Motor neuron (in vitro differentiated cells): ENCODE measurements at regions not wholly inside any gene's neighbourhood (a gene's known extent, or its start where the extent isn't known, plus 50 kb on each side); places are given as distances from the start of the nearest gene placed in this dataset.

Experiments used
- ATAC-seq, 8 experiments: fragments of 200-7000 bp; cut with Tn5 transposase; replicated peaks in 6 of 8; 2 replicates each; pipeline ENCODE4 v1.8.0; 2021; ENCODE audit warnings: mild to moderate bottlenecking in 8 of 8, moderate library complexity in 8 of 8
- H3K27ac ChIP-seq, 2 donors: fragments of 250-450 bp; sonication (Bioruptor Pico); 2 replicates each; pipeline ENCODE4 v1.9.0; 2021; ENCODE audit warnings: antibody characterized with exemption in 2 of 2, mild to moderate bottlenecking in 2 of 2, moderate library complexity in 1 of 2
- H3K4me1 ChIP-seq, 2 donors: fragments of 250-450 bp; sonication (Bioruptor Pico); replicated peaks in 1 of 2; 2 replicates each; pipeline ENCODE4 v1.6.1; 2021; ENCODE audit warnings: antibody characterized with exemption in 2 of 2, mild to moderate bottlenecking in 2 of 2, moderate library complexity in 1 of 2
- H3K4me3 ChIP-seq, 5 donors: fragments of 250-450 bp; sonication (Bioruptor Pico); 2 replicates each; pipeline ENCODE4 v1.9.0; 2021; ENCODE audit warnings: antibody characterized with exemption in 5 of 5, mild to moderate bottlenecking in 5 of 5, moderate library complexity in 4 of 5
- WGBS, 10 experiments: fragments of 450-650 bp; shearing (Covaris generic); methylation state at CpG; one replicate each; pipeline ENCODE4 v1.0.0; 2022; 5-methylcytosine and 5-hydroxymethylcytosine counted together
- in situ Hi-C, 9 experiments: fragments of 400-800 bp; cut with MboI; loops; one replicate each; pipeline ENCODE4 v1.15.0; 2021; ENCODE audit warnings: low sequenced_read_pairs in 9 of 9, low pct_unique_long_range_greater_than_20kb in 2 of 9; ENCODE audit not compliant: unreplicated experiment in 9 of 9

GRCh38 chr9:86663905-86664304 is 283.4 kb downstream of the GAS1 start:
- H3K27ac ChIP-seq, result no peak overlapping the region
- ATAC-seq, result no peak
- WGBS, 10 experiments, result 67 to 100% (median 90%) methylated on average over 1 to 2 of the region's 2 CpGs; no CpG with 5 or more reads in 1 of the 10 experiments
- H3K4me1 ChIP-seq, result no peaks in the 10 kb centered on the region
- no peak overlapping the region for H3K4me3 ChIP-seq
- in situ Hi-C loops, result loop anchor here in 1 of 9 experiments (25.0 kb wide), 1 partner anchor 273 kb away; the partner anchor contains the start of gene GAS1

GRCh38 chr9:86662890-86663468 is 284.3 kb downstream of the GAS1 start:
- in situ Hi-C loops, result loop anchor here in 1 of 9 experiments (25.0 kb wide), 1 partner anchor 274 kb away; the partner anchor contains the start of gene GAS1
- 17 to 100% (median 83%) methylated on average over 1 to 2 of the region's 2 CpGs; no CpG with 5 or more reads in 3 of the 10 experiments for WGBS, 10 experiments

GRCh38 chr9:86660146-86660943 is 287.0 kb downstream of the GAS1 start:
- H3K4me3 ChIP-seq, result no peak overlapping the region
- in situ Hi-C loops, result loop anchor here in 1 of 9 experiments (25.0 kb wide), 1 partner anchor 277 kb away; the partner anchor contains the start of gene GAS1
- no peak overlapping the region for H3K27ac ChIP-seq
- no peaks in the 10 kb centered on the region for H3K4me1 ChIP-seq
- WGBS, 10 experiments, result 39 to 91% (median 74%) methylated on average over 1 to 6 of the region's 7 CpGs; no CpG with 5 or more reads in 2 of the 10 experiments
- ATAC-seq, result peak in 3 of 8 experiments; percentile 97 to 98 (median 98)

More at GRCh38 chr9:86662890-86663468, 284.3 kb downstream of the GAS1 start:
- H3K27ac ChIP-seq, result no peak overlapping the region
- H3K4me1 ChIP-seq, result no peaks in the 10 kb centered on the region
- ATAC-seq, result no peak
- H3K4me3 ChIP-seq, result no peak overlapping the region

- 46 to 93% (median 65%) methylated on average over 1 to 3 of the region's 3 CpGs; no CpG with 5 or more reads in 1 of the 10 experiments for WGBS, 10 experiments
- Histone ChIP-seq H3K4me1 (no peaks in the 10 kb centered on the region), H3K4me3 (no peak overlapping the region), H3K27ac (no peak overlapping the region)
- peak in 1 of 8 experiments; percentile 20 for ATAC-seq
- in situ Hi-C loops, result loop anchor here in 1 of 9 experiments (25.0 kb wide), 1 partner anchor 278 kb away; the partner anchor contains the start of gene GAS1
Measured at GRCh38 chr9:86659413-86660046, 287.8 kb downstream of the GAS1 start.

- Histone ChIP-seq H3K4me3 (no peak overlapping the region), H3K27ac (no peak overlapping the region), H3K4me1 (no peaks in the 10 kb centered on the region)
- in situ Hi-C loops, result loop anchor here in 1 of 9 experiments (25.0 kb wide), 1 partner anchor 282 kb away; the partner anchor contains the start of gene GAS1
- no peak for ATAC-seq
Measured at GRCh38 chr9:86655147-86655546, 292.2 kb downstream of the GAS1 start.

GRCh38 chr9:86653466-86653865 is 293.8 kb downstream of the GAS1 start:
- no peak overlapping the region for H3K4me3 ChIP-seq
- H3K27ac ChIP-seq, result no peak overlapping the region
- no peaks in the 10 kb centered on the region for H3K4me1 ChIP-seq
- 39 to 100% (median 62%) methylated on average over 1 to 3 of the region's 3 CpGs; no CpG with 5 or more reads in 2 of the 10 experiments for WGBS, 10 experiments
- ATAC-seq, result no peak
- in situ Hi-C loops, result loop anchor here in 1 of 9 experiments (25.0 kb wide), 1 partner anchor 284 kb away; the partner anchor contains the start of gene GAS1

- ATAC-seq, result no peak
- Histone ChIP-seq H3K4me1 (no peaks in the 10 kb centered on the region), H3K4me3 (no peak overlapping the region), H3K27ac (no peak overlapping the region)
- in situ Hi-C loops, result loop anchor here in 1 of 9 experiments (25.0 kb wide), 1 partner anchor 285 kb away; the partner anchor contains the start of gene GAS1
- 0 to 90% (median 65%) methylated on average over 2 of the region's 2 CpGs; no CpG with 5 or more reads in 4 of the 10 experiments for WGBS, 10 experiments
Measured at GRCh38 chr9:86652736-86653135, 294.6 kb downstream of the GAS1 start.

- Histone ChIP-seq H3K27ac (no peak overlapping the region), H3K4me3 (no peak overlapping the region), H3K4me1 (peaks cover 0 to 2% of the 10 kb centered on the region in 2 donors)
- no peak for ATAC-seq
- in situ Hi-C loops, result loop anchor here in 3 of 9 experiments (25.0 kb wide), 4 partner anchors 137 to 687 kb away; partner anchors contain the start of gene GAS1 (in 2 of the 3)
- 48 to 100% (median 81%) methylated on average over 3 to 4 of the region's 4 CpGs; no CpG with 5 or more reads in 1 of the 10 experiments for WGBS, 10 experiments
Measured at GRCh38 chr9:86649913-86650312, 295.7 kb upstream of the TUT7 start.

GRCh38 chr9:86648828-86649170 is 294.6 kb upstream of the TUT7 start:
- H3K4me1 ChIP-seq, result peaks cover 6% of the 10 kb centered on the region in 2 donors
- in situ Hi-C loops, result loop anchor here in 2 of 9 experiments (25.0 kb wide), 4 partner anchors 139 to 689 kb away; partner anchors contain the start of gene GAS1 (in 1 of the 2)

GRCh38 chr9:86648156-86648827 is 294.1 kb upstream of the TUT7 start:
- Histone ChIP-seq H3K4me1 (peaks cover 6% of the 10 kb centered on the region in 2 donors), H3K4me3 (no peak overlapping the region), H3K27ac (no peak overlapping the region)
- WGBS, 10 experiments, result 80 to 100% (median 97%) methylated on average over 1 to 4 of the region's 4 CpGs
- in situ Hi-C loops, result loop anchor here in 2 of 9 experiments (25.0 kb wide), 4 partner anchors 139 to 689 kb away; partner anchors contain the start of gene GAS1 (in 1 of the 2)
- no peak for ATAC-seq

More at GRCh38 chr9:86648828-86649170, 294.6 kb upstream of the TUT7 start:
- no peak overlapping the region for H3K27ac ChIP-seq
- 64 to 96% (median 80%) methylated on average over 1 to 6 of the region's 6 CpGs; no CpG with 5 or more reads in 4 of the 10 experiments for WGBS, 10 experiments
- no peak overlapping the region for H3K4me3 ChIP-seq
- ATAC-seq, result no peak

- Histone ChIP-seq H3K4me3 (no peak overlapping the region), H3K27ac (no peak overlapping the region), H3K4me1 (peaks cover 6 to 7% of the 10 kb centered on the region in 2 donors)
- in situ Hi-C loops, result loop anchor here in 2 of 9 experiments (25.0 kb wide), 4 partner anchors 142 to 692 kb away; partner anchors contain the start of gene GAS1 (in 1 of the 2)
- 66 to 100% (median 91%) methylated on average over 1 to 11 of the region's 21 CpGs for WGBS, 10 experiments
- ATAC-seq, result peak in 2 of 8 experiments; percentile 38 to 40
Measured at GRCh38 chr9:86645303-86645702, 291.1 kb upstream of the TUT7 start.

- Histone ChIP-seq H3K4me3 (no peak overlapping the region), H3K27ac (no peak overlapping the region), H3K4me1 (peaks cover 6 to 12% of the 10 kb centered on the region in 2 donors)
- WGBS, 10 experiments, result 0 to 79% (median 61%) methylated on average over 1 to 4 of the region's 4 CpGs; no CpG with 5 or more reads in 2 of the 10 experiments
- in situ Hi-C loops, result loop anchor here in 2 of 9 experiments (25.0 kb wide), 4 partner anchors 143 to 693 kb away; partner anchors contain the start of gene GAS1 (in 1 of the 2)
- peak in 6 of 8 experiments; percentile 32 to 96 (median 72) for ATAC-seq
Measured at GRCh38 chr9:86644675-86645034, 290.4 kb upstream of the TUT7 start.
